H9 (cell line): ENCODE measurements at regions not wholly inside any gene's neighbourhood (a gene's known extent, or its start where the extent isn't known, plus 50 kb on each side); places are given as distances from the start of the nearest gene placed in this dataset.

Experiments
- DNase-seq: peaks from one replicate; pipeline ENCODE4 v3.0.0-alpha.2; 2017
- H2AFZ ChIP-seq: one replicate; pipeline ENCODE4 v1.6.1; 2013; ENCODE audit warnings: mild to moderate bottlenecking, low read length, control low read depth, moderate library complexity
- H2AK5ac ChIP-seq: 2 replicates; pipeline ENCODE4 v1.6.1; 2013; ENCODE audit warnings: low read length, control low read depth, mixed read lengths; ENCODE audit not compliant: insufficient read length
- H2BK120ac ChIP-seq: one replicate; pipeline ENCODE4 v1.6.1; 2013; ENCODE audit warnings: low read depth, mild to moderate bottlenecking, low read length, control low read depth, inconsistent platforms; ENCODE audit not compliant: poor library complexity, severe bottlenecking
- H2BK12ac ChIP-seq: 2 replicates; pipeline ENCODE4 v1.6.1; 2013; ENCODE audit warnings: low read length, control low read depth, mixed read lengths, low read depth; ENCODE audit not compliant: insufficient read length
- H2BK15ac ChIP-seq: 2 replicates; pipeline ENCODE4 v1.6.1; 2013; ENCODE audit warnings: low read depth, low read length, control low read depth
- H2BK20ac ChIP-seq: one replicate; pipeline ENCODE4 v1.6.1; 2013; ENCODE audit warnings: low read depth, mild to moderate bottlenecking, low read length, control low read depth, inconsistent platforms; ENCODE audit not compliant: poor library complexity, severe bottlenecking
- H2BK5ac ChIP-seq: 2 replicates; pipeline ENCODE4 v1.6.1; 2013; ENCODE audit warnings: low read length, control low read depth, mixed read lengths; ENCODE audit not compliant: insufficient read length
- H3K14ac ChIP-seq: 2 replicates; pipeline ENCODE4 v1.6.1; 2013; ENCODE audit warnings: low read length, control low read depth; ENCODE audit not compliant: insufficient read depth
- H3K18ac ChIP-seq: 2 replicates; pipeline ENCODE4 v1.6.1; 2013; ENCODE audit warnings: low read depth, mild to moderate bottlenecking, mixed read lengths, low read length, control low read depth; ENCODE audit not compliant: insufficient read length
- H3K23ac ChIP-seq: 2 replicates; pipeline ENCODE4 v1.6.1; 2013; ENCODE audit warnings: low read length, control low read depth, mixed read lengths, low read depth; ENCODE audit not compliant: insufficient read length
- H3K23me2 ChIP-seq: 2 replicates; pipeline ENCODE4 v1.6.1; 2013; ENCODE audit warnings: low read depth, mild to moderate bottlenecking, mixed read lengths, low read length, control low read depth; ENCODE audit not compliant: insufficient read length, poor library complexity, severe bottlenecking
- H3K27ac ChIP-seq: 2 replicates; pipeline ENCODE4 v1.5.1; 2013; ENCODE audit warnings: low read length, control low read depth, mixed read lengths, low read depth; ENCODE audit not compliant: insufficient read length
- H3K27me3 ChIP-seq: 2 replicates; pipeline ENCODE4 v1.6.1; 2013; ENCODE audit warnings: low read length, control low read depth, inconsistent platforms; ENCODE audit not compliant: insufficient read depth
- H3K4ac ChIP-seq: 2 replicates; pipeline ENCODE4 v1.6.1; 2013; ENCODE audit warnings: low read depth, mild to moderate bottlenecking, control low read depth, inconsistent platforms, low read length, moderate library complexity
- H3K4me1 ChIP-seq: 2 replicates; pipeline ENCODE4 v1.6.1; 2013; ENCODE audit warnings: low read length, control low read depth, inconsistent platforms; ENCODE audit not compliant: insufficient read depth
- H3K4me2 ChIP-seq: 2 replicates; pipeline ENCODE4 v1.6.1; 2013; ENCODE audit warnings: low read length, control low read depth, mixed read lengths; ENCODE audit not compliant: insufficient read length, insufficient read depth
- H3K56ac ChIP-seq: 2 replicates; pipeline ENCODE4 v1.6.1; 2013; ENCODE audit warnings: low read depth, mild to moderate bottlenecking, mixed read lengths, low read length, control low read depth; ENCODE audit not compliant: insufficient read length
- H3K79me1 ChIP-seq: 2 replicates; pipeline ENCODE4 v1.6.1; 2013; ENCODE audit warnings: low read depth, mild to moderate bottlenecking, moderate library complexity, low read length, control low read depth, inconsistent platforms; ENCODE audit not compliant: insufficient read depth, poor library complexity, severe bottlenecking
- H3K79me2 ChIP-seq: 2 replicates; pipeline ENCODE4 v1.6.1; 2013; ENCODE audit warnings: low read length, control low read depth, inconsistent platforms; ENCODE audit not compliant: insufficient read depth
- H3K9ac ChIP-seq: 2 replicates; pipeline ENCODE4 v1.6.1; 2013; ENCODE audit warnings: low read length, control low read depth, mixed read lengths; ENCODE audit not compliant: insufficient read length; ENCODE audit errors: extremely low read depth
- H3K9me3 ChIP-seq: one replicate; pipeline ENCODE4 v1.6.1; 2013; ENCODE audit warnings: low read depth, low read length, inconsistent platforms; ENCODE audit not compliant: control insufficient read depth
- H3T11ph ChIP-seq: one replicate; pipeline ENCODE4 v1.6.1; 2013; ENCODE audit warnings: mild to moderate bottlenecking, low read length, control low read depth, inconsistent platforms
- H4K20me1 ChIP-seq: one replicate; pipeline ENCODE4 v1.6.1; 2013; ENCODE audit not compliant: control insufficient read depth, insufficient read length, insufficient read depth
- H4K5ac ChIP-seq: 2 replicates; pipeline ENCODE4 v1.6.1; 2013; ENCODE audit warnings: low read depth, mild to moderate bottlenecking, mixed read lengths, low read length, control low read depth; ENCODE audit not compliant: insufficient read length
- H4K8ac ChIP-seq: replicated peaks from 2 replicates; pipeline ENCODE4 v1.6.1; 2013; ENCODE audit warnings: low read length, control low read depth, mixed read lengths, low read depth; ENCODE audit not compliant: insufficient read length
- H4K91ac ChIP-seq: 2 replicates; pipeline ENCODE4 v1.6.1; 2013; ENCODE audit warnings: low read depth, mild to moderate bottlenecking, moderate library complexity, mixed read lengths, low read length, control low read depth; ENCODE audit not compliant: insufficient read length
- H3K27ac Mint-ChIP-seq, 3 experiments: 2 replicates in 2 of 3; 3 replicates in 1 of 3; pipeline ENCODE4 v1.8.0; 2020 to 2021; ENCODE audit warnings: mixed read lengths in 3 of 3, mild to moderate bottlenecking in 1 of 3, moderate library complexity in 1 of 3
- H3K27me3 Mint-ChIP-seq: 2 replicates; pipeline ENCODE4 v1.8.0; 2021; ENCODE audit warnings: low read depth, mild to moderate bottlenecking, moderate library complexity, mixed read lengths
- H3K36me3 Mint-ChIP-seq, 3 experiments: 2 replicates in 2 of 3; 3 replicates in 1 of 3; pipeline ENCODE4 v1.8.0; 2020 to 2021; ENCODE audit warnings: low read depth in 3 of 3, mixed read lengths in 3 of 3; ENCODE audit not compliant: insufficient read depth in 1 of 3
- H3K4me1 Mint-ChIP-seq, 2 experiments: 2 replicates each; pipeline ENCODE4 v1.8.0; 2020; ENCODE audit warnings: mixed read lengths in 2 of 2
- H3K4me3 Mint-ChIP-seq, 2 experiments: 2 replicates in 1 of 2; 3 replicates in 1 of 2; pipeline ENCODE4 v1.8.0; 2020 to 2021; ENCODE audit warnings: mild to moderate bottlenecking in 2 of 2, mixed read lengths in 2 of 2, moderate library complexity in 1 of 2
- H3K9me3 Mint-ChIP-seq, 2 experiments: 2 replicates in 1 of 2; 3 replicates in 1 of 2; pipeline ENCODE4 v1.8.0; 2020; ENCODE audit warnings: mild to moderate bottlenecking in 2 of 2, mixed read lengths in 2 of 2, moderate library complexity in 1 of 2
- WGBS: extraction: QIAGEN DNeasy Blood & Tissue Kit; methylation state at CpG from one replicate; pipeline ENCODE4 v1.1.7; 2013; ENCODE audit warnings: missing lambda C conversion rate, low lambda C conversion rate, mixed read lengths; ENCODE audit not compliant: insufficient read length; ENCODE audit errors: extremely low coverage; 5-methylcytosine and 5-hydroxymethylcytosine counted together
- TF ChIP-seq, protein P1 (sequence below): fragments of 200-600 bp; sonication (generic); conservative IDR thresholded peaks from 3 replicates; pipeline ENCODE4 v1.8.0; 2021; ENCODE audit warnings: antibody characterized with exemption, mild to moderate bottlenecking

GRCh38 chr7:69187824-69188333, 410.4 kb upstream of the AUTS2 start:
- no peaks in the 10 kb centered on the region for H3K27me3 ChIP-seq
- Mint-ChIP-seq H3K4me3 (no peak overlapping the region), H3K36me3 (no peaks in the 10 kb centered on the region; a peak in 1 of 7 replicates), H3K27me3 (no peaks in the 10 kb centered on the region; the same call in none of the 2 replicates), H3K9me3 (peaks cover 0 to 3% of the 10 kb centered on the region in 2 experiments; a peak in 2 of 5 replicates), H3K4me1 (no peaks in the 10 kb centered on the region), H3K27ac (no peak overlapping the region)
- no peak overlapping the region for H2AFZ ChIP-seq
- H3K79me1 ChIP-seq = no peaks in the 10 kb centered on the region
- H4K20me1 ChIP-seq = no peaks in the 10 kb centered on the region
- H2BK12ac ChIP-seq = no peak overlapping the region
- no peak overlapping the region for H3T11ph ChIP-seq
- no peak overlapping the region for H4K5ac ChIP-seq
- H3K27ac ChIP-seq = no peak overlapping the region
- H3K14ac ChIP-seq = no peak overlapping the region
- H4K8ac ChIP-seq = no peak overlapping the region
- H3K23me2 ChIP-seq = no peaks in the 10 kb centered on the region
- no peak for DNase-seq
- H3K23ac ChIP-seq = no peak overlapping the region
- no CpG with 5 or more reads among the region's 5 CpGs for WGBS
- TF ChIP-seq, protein P1, sequence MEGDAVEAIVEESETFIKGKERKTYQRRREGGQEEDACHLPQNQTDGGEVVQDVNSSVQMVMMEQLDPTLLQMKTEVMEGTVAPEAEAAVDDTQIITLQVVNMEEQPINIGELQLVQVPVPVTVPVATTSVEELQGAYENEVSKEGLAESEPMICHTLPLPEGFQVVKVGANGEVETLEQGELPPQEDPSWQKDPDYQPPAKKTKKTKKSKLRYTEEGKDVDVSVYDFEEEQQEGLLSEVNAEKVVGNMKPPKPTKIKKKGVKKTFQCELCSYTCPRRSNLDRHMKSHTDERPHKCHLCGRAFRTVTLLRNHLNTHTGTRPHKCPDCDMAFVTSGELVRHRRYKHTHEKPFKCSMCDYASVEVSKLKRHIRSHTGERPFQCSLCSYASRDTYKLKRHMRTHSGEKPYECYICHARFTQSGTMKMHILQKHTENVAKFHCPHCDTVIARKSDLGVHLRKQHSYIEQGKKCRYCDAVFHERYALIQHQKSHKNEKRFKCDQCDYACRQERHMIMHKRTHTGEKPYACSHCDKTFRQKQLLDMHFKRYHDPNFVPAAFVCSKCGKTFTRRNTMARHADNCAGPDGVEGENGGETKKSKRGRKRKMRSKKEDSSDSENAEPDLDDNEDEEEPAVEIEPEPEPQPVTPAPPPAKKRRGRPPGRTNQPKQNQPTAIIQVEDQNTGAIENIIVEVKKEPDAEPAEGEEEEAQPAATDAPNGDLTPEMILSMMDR = no peak
- no peak overlapping the region for H3K4me2 ChIP-seq
- H3K56ac ChIP-seq = no peak overlapping the region
- no peak overlapping the region for H2BK20ac ChIP-seq
- H2BK5ac ChIP-seq = no peak overlapping the region
- no peak overlapping the region for H2BK120ac ChIP-seq
- H3K79me2 ChIP-seq = no peaks in the 10 kb centered on the region
- no peak overlapping the region for H2BK15ac ChIP-seq
- no peak overlapping the region for H3K4ac ChIP-seq
- no peak overlapping the region for H3K9ac ChIP-seq
- no peak overlapping the region for H4K91ac ChIP-seq
- no peaks in the 10 kb centered on the region for H3K4me1 ChIP-seq
- no peak overlapping the region for H2AK5ac ChIP-seq
- H3K18ac ChIP-seq = no peak overlapping the region
- no peaks in the 10 kb centered on the region for H3K9me3 ChIP-seq
